HT1080 (cell line): ENCODE measurements at regions not wholly inside any gene's neighbourhood (a gene's known extent, or its start where the extent isn't known, plus 50 kb on each side); places are given as distances from the start of the nearest gene placed in this dataset.
A peak's percentile ranks its signal among the peaks of the same experiment; 100 is the strongest.

Experiments used
- DNase-seq: peaks from one replicate; pipeline ENCODE4 v3.0.0-alpha.2; 2015; ENCODE audit warnings: low read depth

- no peak for DNase-seq
Observed at GRCh38 chr12:18207266-18207665, 54.1 kb upstream of the PIK3C2G start.

- no peak for DNase-seq
Observed at GRCh38 chr12:18206198-18206597, 55.1 kb upstream of the PIK3C2G start.

- DNase-seq = no peak
Observed at GRCh38 chr12:18204053-18204452, 57.3 kb upstream of the PIK3C2G start.

GRCh38 chr12:18192119-18192518 lies 69.2 kb upstream of the PIK3C2G start:
- DNase-seq = no peak

GRCh38 chr12:18183141-18183540 lies 78.2 kb upstream of the PIK3C2G start:
- DNase-seq = no peak

GRCh38 chr12:18171571-18171970 lies 81.6 kb upstream of the RERGL start:
- DNase-seq = peak; percentile 82

GRCh38 chr12:18168016-18168415 lies 78.0 kb upstream of the RERGL start:
- DNase-seq = no peak

- no peak for DNase-seq
Observed at GRCh38 chr12:18165889-18166288, 75.9 kb upstream of the RERGL start.

GRCh38 chr12:18165422-18165871 lies 75.5 kb upstream of the RERGL start:
- DNase-seq = peak; percentile 59

GRCh38 chr12:18160901-18161300 lies 70.9 kb upstream of the RERGL start:
- DNase-seq = no peak

- DNase-seq = peak; percentile 11
Observed at GRCh38 chr12:18158774-18159557, 69.0 kb upstream of the RERGL start.

GRCh38 chr12:18153826-18154225 lies 63.8 kb upstream of the RERGL start:
- no peak for DNase-seq

- DNase-seq = no peak
Observed at GRCh38 chr12:18151036-18151435, 61.0 kb upstream of the RERGL start.

- DNase-seq = no peak
Observed at GRCh38 chr12:18148961-18149360, 59.0 kb upstream of the RERGL start.

GRCh38 chr12:18146363-18146762 lies 56.4 kb upstream of the RERGL start:
- DNase-seq = no peak

- no peak for DNase-seq
Observed at GRCh38 chr12:18145924-18146323, 55.9 kb upstream of the RERGL start.

- DNase-seq = peak; percentile 35
Observed at GRCh38 chr12:18141048-18141982, 51.3 kb upstream of the RERGL start.

GRCh38 chr12:18139989-18140596 lies 50.1 kb upstream of the RERGL start:
- DNase-seq = peak; percentile 9
